ENCODE measurements at regions not wholly inside any gene's neighbourhood (a gene's known extent, or its start where the extent isn't known, plus 50 kb on each side); places are given as distances from the start of the nearest gene placed in this dataset.
"Not testable (repeated sequence)": the region's sequence is repeated elsewhere in the genome, so short reads cannot be mapped to it uniquely, and the experiment has no call there.

- no peaks in the 10 kb centered on the region for H4K20me1 ChIP-seq
- H3K4me2 ChIP-seq, result peak overlapping the region in 9 of 11 experiments; percentile 8 to 81 (median 25); a peak in 10 of 22 replicates
- no peaks in the 10 kb centered on the region for H3K9me3 ChIP-seq (replicated peaks in 1 of 11)
- no peaks in the 10 kb centered on the region for H3K27me3 ChIP-seq
- no peaks in the 10 kb centered on the region for H3K36me3 ChIP-seq
- H3K27ac ChIP-seq, result no peak overlapping the region
- peaks cover 37 to 64% (median 49%) of the 10 kb centered on the region in 10 experiments for H3K4me1 ChIP-seq
- TF ChIP-seq Cebpa-rat (IDR thresholded peaks at IDR 0.05), result no peak
- H3K4me3 ChIP-seq, result no peak overlapping the region
- no peak overlapping the region for H3K9ac ChIP-seq
These were observed 90.6 kb upstream of the LHX1 start for GRCh38 chr17:36846410-36847292.

- Histone ChIP-seq H3K9me3 (replicated peaks in 1 of 11) (no peaks in the 10 kb centered on the region), H3K9ac (no peak overlapping the region), H3K27ac (no peak overlapping the region), H3K4me1 (peaks cover 40 to 66% (median 51%) of the 10 kb centered on the region in 10 experiments), H3K4me2 (peak overlapping the region in 9 of 11 experiments; percentile 5 to 92 (median 31); a peak in 14 of 22 replicates), H3K36me3 (no peaks in the 10 kb centered on the region), H3K4me3 (no peak overlapping the region), H4K20me1 (no peaks in the 10 kb centered on the region), H3K27me3 (no peaks in the 10 kb centered on the region)
- 0 out of 22 replicates have a peak, but pooled peaks of 1 of the 11 experiments have one; percentile 12 for TF ChIP-seq Cebpa-rat (IDR thresholded peaks at IDR 0.05)
These were observed 89.0 kb upstream of the LHX1 start for GRCh38 chr17:36848008-36848902.

- not testable (repeated sequence) for H3K9me3 ChIP-seq (replicated peaks in 1 of 11); H3K27me3 ChIP-seq; H3K36me3 ChIP-seq; H3K4me3 ChIP-seq; H4K20me1 ChIP-seq; H3K9ac ChIP-seq; H3K27ac ChIP-seq
- Histone ChIP-seq H3K4me2 (peak overlapping the region; percentile 73 to 92 (median 81); a peak in 18 of 22 replicates), H3K4me1 (peaks cover 41 to 69% (median 58%) of the 10 kb centered on the region in 10 experiments)
These were observed 88.3 kb upstream of the LHX1 start for GRCh38 chr17:36849020-36849419.

DNA sequence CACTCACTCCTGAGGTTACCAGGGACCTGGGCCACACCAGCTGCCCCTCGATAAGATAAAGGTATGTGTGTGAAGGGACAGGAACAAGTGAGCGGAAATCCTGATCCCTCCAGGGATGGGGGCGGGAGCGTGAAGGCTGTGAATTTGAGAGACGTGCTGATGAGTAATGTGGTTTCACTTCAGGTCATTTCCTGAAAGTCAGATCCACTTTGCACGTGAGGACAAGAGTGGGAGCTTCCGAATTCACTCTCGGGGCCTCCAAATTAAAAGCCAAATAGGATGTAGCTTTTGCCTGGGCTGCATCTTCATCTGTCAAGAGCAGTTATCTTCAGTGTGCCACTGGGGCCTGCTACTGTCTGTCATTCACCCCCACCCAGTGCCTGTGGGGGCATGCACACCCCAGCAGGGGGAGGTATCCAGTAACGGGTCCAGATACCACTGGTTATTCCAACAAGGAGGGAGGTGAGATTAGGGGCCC lies 87.4 kb upstream of the LHX1 start:
- Histone ChIP-seq H3K4me2 (peak overlapping the region; percentile 73 to 92 (median 81)), H3K36me3 (no peaks in the 10 kb centered on the region), H4K20me1 (no peaks in the 10 kb centered on the region), H3K4me3 (peak overlapping the region in 3 of 10 experiments; percentile 23 to 36 (median 26); a peak in 2 of 20 replicates), H3K9ac (peak overlapping the region in 8 of 11 experiments; percentile 6 to 48 (median 32); a peak in 8 of 22 replicates), H3K9me3 (replicated peaks in 1 of 11) (no peaks in the 10 kb centered on the region), H3K27me3 (no peaks in the 10 kb centered on the region), H3K4me1 (peaks cover 45 to 78% (median 67%) of the 10 kb centered on the region in 10 experiments), H3K27ac (peak overlapping the region in 10 of 11 experiments; percentile 12 to 70 (median 48); a peak in 17 of 22 replicates)
- no peak for TF ChIP-seq Cebpa-rat (IDR thresholded peaks at IDR 0.05)

GRCh38 chr17:36850790-36851189 lies 86.5 kb upstream of the LHX1 start:
- H3K4me2 ChIP-seq, result peak overlapping the region; percentile 73 to 92 (median 81)
- no peak for TF ChIP-seq Cebpa-rat (IDR thresholded peaks at IDR 0.05)
- no peaks in the 10 kb centered on the region for H3K36me3 ChIP-seq
- H3K27ac ChIP-seq, result peak overlapping the region in 6 of 11 experiments; percentile 40 to 70 (median 60); a peak in 12 of 22 replicates
- H4K20me1 ChIP-seq, result no peaks in the 10 kb centered on the region
- H3K9me3 ChIP-seq (replicated peaks in 1 of 11), result no peaks in the 10 kb centered on the region
- H3K4me1 ChIP-seq, result peaks cover 51 to 85% (median 72%) of the 10 kb centered on the region in 10 experiments
- H3K4me3 ChIP-seq, result peak overlapping the region in 3 of 10 experiments; percentile 4 to 36 (median 26); a peak in 1 of 20 replicates
- no peaks in the 10 kb centered on the region for H3K27me3 ChIP-seq
- peak overlapping the region in 6 of 11 experiments; percentile 6 to 48 (median 32); a peak in 5 of 22 replicates for H3K9ac ChIP-seq

DNA sequence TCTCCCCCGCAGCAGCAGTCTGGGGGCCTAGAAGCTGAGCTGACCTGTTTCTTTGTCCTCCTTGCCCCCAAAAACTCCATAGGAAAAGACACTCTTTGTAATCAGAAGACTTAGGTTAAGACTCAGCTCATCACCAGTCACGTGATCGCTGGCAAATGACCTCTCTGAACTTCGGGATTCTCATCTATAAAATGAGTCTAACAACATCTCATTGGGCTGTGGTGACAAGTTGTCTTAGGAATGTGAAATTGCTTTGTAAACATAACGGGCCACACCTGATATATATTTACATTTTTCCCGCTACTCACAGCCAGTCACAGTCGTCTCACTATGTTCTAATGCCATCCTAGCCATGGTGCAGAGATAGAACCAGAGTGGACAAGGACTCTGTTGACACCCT lies 86.0 kb upstream of the LHX1 start:
- Histone ChIP-seq H3K4me1 (peaks cover 51 to 80% (median 70%) of the 10 kb centered on the region in 10 experiments), H3K9ac (peak overlapping the region in 1 of 11 experiments; percentile 33; a peak in 2 of 22 replicates), H3K4me3 (no peak overlapping the region), H3K36me3 (no peaks in the 10 kb centered on the region), H3K4me2 (peak overlapping the region; percentile 73 to 92 (median 81)), H3K27ac (peak overlapping the region in 6 of 11 experiments; percentile 27 to 70 (median 58); a peak in 6 of 22 replicates), H3K27me3 (no peaks in the 10 kb centered on the region), H4K20me1 (no peaks in the 10 kb centered on the region), H3K9me3 (replicated peaks in 1 of 11) (no peaks in the 10 kb centered on the region)
- no peak for TF ChIP-seq Cebpa-rat (IDR thresholded peaks at IDR 0.05)

DNA sequence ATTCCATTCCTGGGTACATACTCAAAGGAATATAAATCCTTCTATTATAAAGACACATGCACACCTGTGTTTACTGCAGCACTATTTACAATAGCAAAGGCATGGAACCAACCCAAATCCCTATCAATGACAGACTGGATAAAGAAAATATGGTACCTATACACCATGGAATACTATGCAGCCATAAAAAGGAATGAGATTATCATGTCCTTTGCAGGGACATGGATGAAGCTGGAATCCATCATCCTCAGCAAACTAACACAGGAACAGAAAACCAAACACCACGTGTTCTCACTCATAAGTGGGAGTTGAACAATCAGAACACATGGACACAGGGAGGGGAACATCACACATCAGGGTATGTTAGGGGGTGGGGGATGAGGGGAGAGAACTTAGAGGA lies 84.8 kb upstream of the LHX1 start:
- not testable (repeated sequence) for H3K27me3 ChIP-seq; H3K4me3 ChIP-seq; H3K9ac ChIP-seq; H3K27ac ChIP-seq; H3K9me3 ChIP-seq (replicated peaks in 1 of 11); H3K4me2 ChIP-seq; H4K20me1 ChIP-seq; H3K36me3 ChIP-seq
- peaks cover 45 to 83% (median 71%) of the 10 kb centered on the region in 10 experiments for H3K4me1 ChIP-seq

- Histone ChIP-seq H4K20me1 (no peaks in the 10 kb centered on the region), H3K27me3 (no peaks in the 10 kb centered on the region), H3K9me3 (replicated peaks in 1 of 11) (no peaks in the 10 kb centered on the region), H3K4me3 (no peak overlapping the region), H3K36me3 (no peaks in the 10 kb centered on the region), H3K9ac (peak overlapping the region in 3 of 11 experiments; percentile 8 to 20 (median 16); a peak in 2 of 22 replicates), H3K4me1 (peaks cover 25 to 72% (median 58%) of the 10 kb centered on the region in 10 experiments), H3K27ac (peak overlapping the region in 5 of 11 experiments; percentile 20 to 43 (median 40); a peak in 7 of 22 replicates), H3K4me2 (peak overlapping the region; percentile 28 to 86 (median 78); a peak in 21 of 22 replicates)
- TF ChIP-seq Cebpa-rat (IDR thresholded peaks at IDR 0.05), result no peak
These were observed 82.3 kb upstream of the LHX1 start for GRCh38 chr17:36854982-36855381.
